Spleen (tissue), 7 donors: ENCODE measurements at regions not wholly inside any gene's neighbourhood (a gene's known extent, or its start where the extent isn't known, plus 50 kb on each side); places are given as distances from the start of the nearest gene placed in this dataset.

ENCODE experiments used
- CTCF ChIP-seq, 11 experiments: fragments of 200-600 bp in 7 of 11; fragments of 450-650 bp in 4 of 11; sonication (generic) in 4 of 11; IDR thresholded peaks in 8 of 11; conservative IDR thresholded peaks in 3 of 11; 1 replicate in 7 of 11; 2 replicates in 4 of 11; pipeline versions ENCODE4 v1.4.0 to v1.8.0; 2016 to 2021; ENCODE audit warnings: antibody characterized with exemption in 11 of 11, inconsistent platforms in 4 of 11, mild to moderate bottlenecking in 1 of 11
- POLR2AphosphoS5 ChIP-seq, 3 donors: sonication (generic); formaldehyde crosslinking; IDR thresholded peaks; one replicate each; pipeline ENCODE4 v1.5.1; 2017; ENCODE audit warnings: antibody characterized with exemption in 3 of 3
- donor health status: DM: no; HTN: no; CAD: no; lungs with moderate emphysema.
- donor health status: DM: no; HTN: no; CAD: no.
- donor health status: DM: no; HTN: no; CAD: no.

GRCh38 chr13:44320611-44321010 is 53.0 kb upstream of the SERP2 start:
- TF ChIP-seq CTCF (IDR thresholded peaks at IDR 0.05 in 8 of 11, conservative IDR thresholded peaks at IDR 0.05 in 3 of 11) (no peak), POLR2AphosphoS5 (IDR thresholded peaks at IDR 0.05) (no peak)
